Ascending aorta (tissue), 2 donors: ENCODE measurements at regions not wholly inside any gene's neighbourhood (a gene's known extent, or its start where the extent isn't known, plus 50 kb on each side); places are given as distances from the start of the nearest gene placed in this dataset.
"Not testable (repeated sequence)": the region's sequence is repeated elsewhere in the genome, so short reads cannot be mapped to it uniquely, and the experiment has no call there.

Experiments used
- DNase-seq, 2 donors: peaks; one replicate each; pipeline ENCODE4 v3.0.0-alpha.2; 2019; ENCODE audit warnings: low spot score in 2 of 2
- H3K27ac ChIP-seq, 2 donors: fragments of 200-600 bp; sonication (generic); one replicate each; pipeline ENCODE4 v1.5.1; 2016 to 2017; ENCODE audit warnings: mild to moderate bottlenecking in 1 of 2
- H3K27me3 ChIP-seq: fragments of 200-600 bp; sonication (generic); one replicate; pipeline ENCODE4 v1.5.1; 2017
- H3K36me3 ChIP-seq, 2 donors: fragments of 200-600 bp; sonication (generic); one replicate each; pipeline ENCODE4 v1.5.1; 2016
- H3K4me1 ChIP-seq, 2 donors: fragments of 200-600 bp; sonication (generic); one replicate each; pipeline ENCODE4 v1.5.1; 2016 to 2017; ENCODE audit warnings: mild to moderate bottlenecking in 1 of 2
- H3K4me3 ChIP-seq, 2 donors: fragments of 200-600 bp; sonication (generic); one replicate each; pipeline ENCODE4 v1.5.1; 2016 to 2017; ENCODE audit warnings: mild to moderate bottlenecking in 1 of 2
- H3K9me3 ChIP-seq, 2 donors: fragments of 200-600 bp; sonication (generic); one replicate each; pipeline ENCODE4 v1.5.1; 2016
- intact Hi-C: fragments of 100-400 bp; cut with DNase I; formaldehyde crosslinking; loops from one replicate; pipeline ENCODE4 v1.15.1; 2023
- TF ChIP-seq, protein P1 (sequence below), 3 experiments: fragments of 200-600 bp in 2 of 3; fragments of 450-650 bp in 1 of 3; sonication (generic) in 2 of 3; IDR thresholded peaks; one replicate each; pipeline ENCODE4 v1.5.1; 2016 to 2019; ENCODE audit warnings: antibody characterized with exemption in 3 of 3, mild to moderate bottlenecking in 1 of 3, moderate library complexity in 1 of 3

GRCh38 chr7:112665709-112666108 is 124.5 kb downstream of the TMEM168 start:
- intact Hi-C loops = no loop called here
- Histone ChIP-seq H3K27me3 (no peaks in the 10 kb centered on the region), H3K9me3 (no peaks in the 10 kb centered on the region), H3K4me1 (no peaks in the 10 kb centered on the region), H3K36me3 (no peaks in the 10 kb centered on the region), H3K27ac (no peak overlapping the region), H3K4me3 (no peak overlapping the region)
- no peak for DNase-seq
- TF ChIP-seq, protein P1, sequence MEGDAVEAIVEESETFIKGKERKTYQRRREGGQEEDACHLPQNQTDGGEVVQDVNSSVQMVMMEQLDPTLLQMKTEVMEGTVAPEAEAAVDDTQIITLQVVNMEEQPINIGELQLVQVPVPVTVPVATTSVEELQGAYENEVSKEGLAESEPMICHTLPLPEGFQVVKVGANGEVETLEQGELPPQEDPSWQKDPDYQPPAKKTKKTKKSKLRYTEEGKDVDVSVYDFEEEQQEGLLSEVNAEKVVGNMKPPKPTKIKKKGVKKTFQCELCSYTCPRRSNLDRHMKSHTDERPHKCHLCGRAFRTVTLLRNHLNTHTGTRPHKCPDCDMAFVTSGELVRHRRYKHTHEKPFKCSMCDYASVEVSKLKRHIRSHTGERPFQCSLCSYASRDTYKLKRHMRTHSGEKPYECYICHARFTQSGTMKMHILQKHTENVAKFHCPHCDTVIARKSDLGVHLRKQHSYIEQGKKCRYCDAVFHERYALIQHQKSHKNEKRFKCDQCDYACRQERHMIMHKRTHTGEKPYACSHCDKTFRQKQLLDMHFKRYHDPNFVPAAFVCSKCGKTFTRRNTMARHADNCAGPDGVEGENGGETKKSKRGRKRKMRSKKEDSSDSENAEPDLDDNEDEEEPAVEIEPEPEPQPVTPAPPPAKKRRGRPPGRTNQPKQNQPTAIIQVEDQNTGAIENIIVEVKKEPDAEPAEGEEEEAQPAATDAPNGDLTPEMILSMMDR (IDR thresholded peaks at IDR 0.05) = no peak

DNA sequence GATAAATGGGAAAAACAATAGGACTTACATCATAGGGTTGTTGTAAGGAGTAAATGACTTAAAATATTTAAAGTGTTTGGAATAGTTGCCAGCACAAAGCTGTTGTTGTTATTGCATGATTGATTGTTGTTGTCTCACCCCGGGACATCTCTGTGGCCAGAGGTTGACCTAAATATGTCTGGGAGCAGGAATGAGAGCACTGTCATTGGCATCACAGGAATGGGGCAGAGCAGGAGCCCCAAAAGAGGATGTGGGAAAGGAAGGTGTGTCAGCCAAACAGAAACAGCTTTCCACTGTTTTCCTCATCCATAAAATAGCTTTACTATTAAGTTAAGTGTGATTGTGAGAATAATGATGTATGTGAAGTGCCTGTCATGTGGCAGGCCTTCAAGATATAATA is 121.6 kb downstream of the TMEM168 start:
- TF ChIP-seq, protein P1 (IDR thresholded peaks at IDR 0.05) = no peak
- no peaks in the 10 kb centered on the region for H3K27me3 ChIP-seq
- no peak for DNase-seq

GRCh38 chr7:112669306-112669705 is 120.9 kb downstream of the TMEM168 start:
- TF ChIP-seq, protein P1 (IDR thresholded peaks at IDR 0.05) = no peak
- Histone ChIP-seq H3K4me3 (no peak overlapping the region), H3K4me1 (no peaks in the 10 kb centered on the region), H3K36me3 (no peaks in the 10 kb centered on the region), H3K27me3 (no peaks in the 10 kb centered on the region), H3K27ac (no peak overlapping the region), H3K9me3 (no peaks in the 10 kb centered on the region)
- intact Hi-C loops = no loop called here
- DNase-seq = no peak

More for the DNA sequence above, 121.6 kb downstream of the TMEM168 start:
- intact Hi-C loops = no loop called here
- H3K9me3 ChIP-seq = no peaks in the 10 kb centered on the region
- H3K36me3 ChIP-seq = no peaks in the 10 kb centered on the region
- no peaks in the 10 kb centered on the region for H3K4me1 ChIP-seq
- no peak overlapping the region for H3K27ac ChIP-seq
- no peak overlapping the region for H3K4me3 ChIP-seq

DNA sequence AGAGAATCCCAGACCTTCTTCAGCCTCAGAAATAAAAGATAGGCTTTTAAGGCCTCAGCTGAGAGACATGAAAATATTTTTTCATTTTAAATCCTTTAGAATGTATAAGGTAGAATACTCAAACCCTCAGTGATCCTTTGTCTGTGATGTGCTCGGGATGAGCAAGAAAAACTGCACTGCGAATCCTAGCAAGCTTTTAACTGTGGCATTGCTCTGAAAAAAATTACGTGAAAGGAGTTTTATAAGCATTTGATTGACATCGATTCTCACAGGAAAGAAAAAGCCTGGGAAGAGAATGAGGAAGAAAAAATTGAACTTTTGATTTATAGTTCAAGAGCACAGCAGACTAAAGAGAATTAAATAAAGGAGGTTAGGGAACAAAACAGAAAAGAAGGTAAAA is 120.0 kb downstream of the TMEM168 start:
- H3K36me3 ChIP-seq = no peaks in the 10 kb centered on the region
- no peaks in the 10 kb centered on the region for H3K27me3 ChIP-seq
- no peaks in the 10 kb centered on the region for H3K9me3 ChIP-seq
- no peak overlapping the region for H3K27ac ChIP-seq
- intact Hi-C loops = no loop called here
- DNase-seq = no peak
- TF ChIP-seq, protein P1 (IDR thresholded peaks at IDR 0.05) = no peak
- no peak overlapping the region for H3K4me3 ChIP-seq
- no peaks in the 10 kb centered on the region for H3K4me1 ChIP-seq

GRCh38 chr7:112678626-112679025 is 111.6 kb downstream of the TMEM168 start:
- H3K27ac ChIP-seq = no peak overlapping the region
- H3K9me3 ChIP-seq = peaks cover 0 to 4% of the 10 kb centered on the region in 2 donors
- DNase-seq = no peak
- no peaks in the 10 kb centered on the region for H3K27me3 ChIP-seq
- H3K36me3 ChIP-seq = no peaks in the 10 kb centered on the region
- H3K4me3 ChIP-seq = no peak overlapping the region
- H3K4me1 ChIP-seq = no peaks in the 10 kb centered on the region
- intact Hi-C loops = no loop called here
- TF ChIP-seq, protein P1 (IDR thresholded peaks at IDR 0.05) = no peak

- H3K27ac ChIP-seq, H3K4me1 ChIP-seq, DNase-seq, H3K27me3 ChIP-seq, H3K36me3 ChIP-seq, intact Hi-C loops, H3K4me3 ChIP-seq: not testable (repeated sequence)
- peaks cover 0 to 10% of the 10 kb centered on the region in 2 donors for H3K9me3 ChIP-seq
Observed at GRCh38 chr7:112689466-112690177, 100.6 kb downstream of the TMEM168 start.
